ENCODE measurements at regions not wholly inside any gene's neighbourhood (a gene's known extent, or its start where the extent isn't known, plus 50 kb on each side); places are given as distances from the start of the nearest gene placed in this dataset.
A peak's percentile ranks its signal among the peaks of the same experiment; 100 is the strongest.
"Not testable (repeated sequence)": the region's sequence is repeated elsewhere in the genome, so short reads cannot be mapped to it uniquely, and the experiment has no call there.

DNA sequence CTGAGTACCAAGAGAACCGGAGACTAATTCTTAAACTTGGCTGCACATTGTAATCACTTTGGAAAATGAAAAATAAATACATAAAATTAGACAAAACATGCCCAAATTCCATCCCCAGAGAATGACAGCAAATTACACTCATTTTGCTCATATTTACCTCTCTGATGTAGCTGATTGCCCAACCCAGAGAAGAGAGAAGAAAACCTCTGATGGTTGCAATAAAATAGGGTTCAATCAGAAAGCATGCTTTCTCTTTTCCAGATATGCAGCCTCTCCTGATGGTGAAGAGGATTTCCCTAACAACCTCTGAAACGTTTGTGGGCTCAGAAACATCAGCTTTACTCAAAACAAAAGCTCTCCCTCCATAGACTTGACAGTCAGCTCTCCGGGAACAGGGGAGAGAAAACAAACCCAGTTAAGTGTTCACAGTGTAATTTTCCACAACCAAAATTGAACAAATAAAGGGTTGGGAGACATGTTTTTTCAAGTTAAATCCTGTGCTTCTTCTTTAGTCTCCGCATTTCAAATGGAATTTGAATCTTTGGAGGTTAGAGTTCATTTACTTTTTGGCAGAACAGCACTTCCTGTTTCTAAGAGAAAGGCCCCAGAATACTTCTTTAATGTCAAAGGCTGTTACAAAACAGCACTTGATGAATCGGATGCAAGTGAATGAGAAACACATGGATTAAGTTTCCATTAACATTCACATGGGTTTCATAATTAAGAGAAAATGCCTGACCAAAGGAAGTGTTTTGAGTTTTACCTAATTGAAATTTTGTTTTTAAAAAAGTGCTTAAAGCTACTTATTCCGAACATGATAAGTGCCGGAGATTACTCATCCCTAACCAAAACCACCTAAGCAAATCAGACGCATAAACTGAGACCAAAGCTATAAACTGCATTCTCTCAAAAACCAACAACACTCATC lies 570.1 kb upstream of the SYT4 start:
- Histone ChIP-seq H3K27me3 (ENCODE audit: control insufficient read depth in 1 of 2, insufficient read depth in 1 of 2, low read length in 2 of 2) (no peaks in the 10 kb centered on the region), H3K9me3 (ENCODE audit: control insufficient read depth, low read length) (no peaks in the 10 kb centered on the region), H2AFZ (ENCODE audit: low read depth, low read length) (no peak overlapping the region), H2BK15ac (ENCODE audit: low read depth, poor library complexity, severe bottlenecking) (no peak overlapping the region), H3K4ac (ENCODE audit: low read depth in 1 of 2, low read length in 2 of 2) (peak overlapping the region in 1 of 2 experiments; percentile 35), H3K23ac (ENCODE audit: low read length in 2 of 2) (no peak overlapping the region), H3K9ac (ENCODE audit: low read length) (peak overlapping the region; percentile 88), H2AK5ac (ENCODE audit: low read length, severe bottlenecking) (no peak overlapping the region), H3K36me3 (ENCODE audit: control insufficient read depth in 1 of 2, insufficient read depth in 2 of 2, low read depth in 1 of 2, low read length in 2 of 2) (no peaks in the 10 kb centered on the region), H2BK5ac (ENCODE audit: low read depth, low read length, poor library complexity, severe bottlenecking) (no peak overlapping the region), H3K18ac (ENCODE audit: low read depth in 1 of 2, low read length in 2 of 2) (peak overlapping the region in 1 of 2 experiments; percentile 83), H4K91ac (ENCODE audit: low read length) (no peak overlapping the region), H3K4me2 (ENCODE audit: low read length, poor library complexity, severe bottlenecking) (peak overlapping the region; percentile 21), H3K4me1 (ENCODE audit: control insufficient read depth, insufficient read depth, low read depth, low read length) (no peaks in the 10 kb centered on the region), H3K4me3 (ENCODE audit: insufficient read depth in 1 of 2, low read depth in 1 of 2, low read length in 2 of 2) (peak overlapping the region in 1 of 2 experiments; percentile 56), H3K79me1 (replicated peaks; ENCODE audit: low read length, poor library complexity, severe bottlenecking) (no peaks in the 10 kb centered on the region), H3K14ac (ENCODE audit: low read length in 2 of 2) (no peak overlapping the region), H3K27ac (ENCODE audit: low read length, poor library complexity, severe bottlenecking) (peak overlapping the region; percentile 75), H2BK12ac (ENCODE audit: low read length in 2 of 2) (no peak overlapping the region), H4K8ac (ENCODE audit: low read length) (no peak overlapping the region), H2BK120ac (ENCODE audit: low read depth, low read length) (peak overlapping the region; percentile 34)
- DNase-seq: peak; percentile 61
- WGBS: 3% methylated on average over 5 of the region's 8 CpGs

DNA sequence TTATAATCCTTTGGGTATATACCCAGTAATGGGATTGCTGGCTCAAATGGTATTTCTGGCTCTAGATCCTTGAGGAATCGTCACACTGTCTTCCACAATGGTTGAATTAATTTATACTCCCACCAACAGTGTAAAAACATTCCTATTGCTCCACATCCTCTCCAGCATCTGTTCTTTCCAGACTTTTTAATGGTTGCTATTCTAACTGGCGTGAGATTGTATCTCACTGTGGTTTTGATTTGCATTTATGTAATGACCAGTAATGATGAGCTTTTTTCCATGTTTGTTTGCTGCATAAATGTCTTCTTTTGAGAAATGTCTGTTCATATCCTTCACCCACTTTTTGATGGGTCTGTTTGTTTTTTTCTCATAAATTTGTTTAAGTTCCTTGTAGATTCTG lies 572.5 kb upstream of the SYT4 start:
- not testable (repeated sequence) for H3K36me3 ChIP-seq (ENCODE audit: control insufficient read depth in 1 of 2, insufficient read depth in 2 of 2, low read depth in 1 of 2, low read length in 2 of 2); DNase-seq; H2BK15ac ChIP-seq (ENCODE audit: low read depth, poor library complexity, severe bottlenecking); H2AK5ac ChIP-seq (ENCODE audit: low read length, severe bottlenecking); H2BK12ac ChIP-seq (ENCODE audit: low read length in 2 of 2); H3K9me3 ChIP-seq (ENCODE audit: control insufficient read depth, low read length); H4K91ac ChIP-seq (ENCODE audit: low read length); H3K27me3 ChIP-seq (ENCODE audit: control insufficient read depth in 1 of 2, insufficient read depth in 1 of 2, low read length in 2 of 2); H2AFZ ChIP-seq (ENCODE audit: low read depth, low read length); H3K23ac ChIP-seq (ENCODE audit: low read length in 2 of 2); H3K9ac ChIP-seq (ENCODE audit: low read length); H3K4me2 ChIP-seq (ENCODE audit: low read length, poor library complexity, severe bottlenecking); H3K79me1 ChIP-seq (replicated peaks; ENCODE audit: low read length, poor library complexity, severe bottlenecking); H3K18ac ChIP-seq (ENCODE audit: low read depth in 1 of 2, low read length in 2 of 2); H3K4me3 ChIP-seq (ENCODE audit: insufficient read depth in 1 of 2, low read depth in 1 of 2, low read length in 2 of 2); H3K14ac ChIP-seq (ENCODE audit: low read length in 2 of 2); H2BK5ac ChIP-seq (ENCODE audit: low read depth, low read length, poor library complexity, severe bottlenecking); H3K4me1 ChIP-seq (ENCODE audit: control insufficient read depth, insufficient read depth, low read depth, low read length); H4K8ac ChIP-seq (ENCODE audit: low read length); H3K27ac ChIP-seq (ENCODE audit: low read length, poor library complexity, severe bottlenecking); H3K4ac ChIP-seq (ENCODE audit: low read depth in 1 of 2, low read length in 2 of 2); H2BK120ac ChIP-seq (ENCODE audit: low read depth, low read length)
- 100% methylated on average over 2 of the region's 2 CpGs for WGBS

DNA sequence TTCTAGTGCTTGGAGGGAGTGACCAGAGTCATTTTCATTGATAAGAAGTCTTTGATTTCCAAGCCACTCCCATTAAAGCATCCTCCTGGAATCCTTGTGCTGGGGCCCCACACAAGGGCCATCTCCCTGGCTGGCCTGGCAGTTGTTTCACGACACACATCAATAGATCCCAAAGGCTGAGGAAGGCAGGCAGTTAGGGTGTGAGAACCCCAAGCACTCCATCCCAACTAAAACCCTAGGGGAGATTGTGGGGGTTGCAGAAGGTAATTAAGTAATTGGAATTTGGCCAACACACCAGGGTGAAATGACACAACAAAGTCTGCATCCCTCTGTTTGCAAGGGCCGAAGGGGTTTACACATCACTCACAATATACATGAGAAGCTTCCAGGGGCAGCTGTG lies 578.1 kb upstream of the SYT4 start:
- H3K9me3 ChIP-seq (ENCODE audit: control insufficient read depth, low read length): no peaks in the 10 kb centered on the region
- no peak overlapping the region for H4K91ac ChIP-seq (ENCODE audit: low read length)
- no peak overlapping the region for H3K18ac ChIP-seq (ENCODE audit: low read depth in 1 of 2, low read length in 2 of 2)
- H3K4me2 ChIP-seq (ENCODE audit: low read length, poor library complexity, severe bottlenecking): no peak overlapping the region
- no peak overlapping the region for H2BK120ac ChIP-seq (ENCODE audit: low read depth, low read length)
- H4K8ac ChIP-seq (ENCODE audit: low read length): no peak overlapping the region
- no peak overlapping the region for H3K14ac ChIP-seq (ENCODE audit: low read length in 2 of 2)
- H3K23ac ChIP-seq (ENCODE audit: low read length in 2 of 2): no peak overlapping the region
- no peak overlapping the region for H2BK5ac ChIP-seq (ENCODE audit: low read depth, low read length, poor library complexity, severe bottlenecking)
- no peak overlapping the region for H2BK12ac ChIP-seq (ENCODE audit: low read length in 2 of 2)
- H2AK5ac ChIP-seq (ENCODE audit: low read length, severe bottlenecking): no peak overlapping the region
- H3K27me3 ChIP-seq (ENCODE audit: control insufficient read depth in 1 of 2, insufficient read depth in 1 of 2, low read length in 2 of 2): no peaks in the 10 kb centered on the region
- H3K79me1 ChIP-seq (replicated peaks; ENCODE audit: low read length, poor library complexity, severe bottlenecking): no peaks in the 10 kb centered on the region
- no peak overlapping the region for H3K9ac ChIP-seq (ENCODE audit: low read length)
- DNase-seq: no peak
- no peak overlapping the region for H3K4ac ChIP-seq (ENCODE audit: low read depth in 1 of 2, low read length in 2 of 2)
- H3K4me3 ChIP-seq (ENCODE audit: insufficient read depth in 1 of 2, low read depth in 1 of 2, low read length in 2 of 2): no peak overlapping the region
- H3K4me1 ChIP-seq (ENCODE audit: control insufficient read depth, insufficient read depth, low read depth, low read length): no peaks in the 10 kb centered on the region
- H3K27ac ChIP-seq (ENCODE audit: low read length, poor library complexity, severe bottlenecking): no peak overlapping the region
- no peaks in the 10 kb centered on the region for H3K36me3 ChIP-seq (ENCODE audit: control insufficient read depth in 1 of 2, insufficient read depth in 2 of 2, low read depth in 1 of 2, low read length in 2 of 2)
- no peak overlapping the region for H2AFZ ChIP-seq (ENCODE audit: low read depth, low read length)
- 67% methylated on average over 1 of the region's 2 CpGs for WGBS
- H2BK15ac ChIP-seq (ENCODE audit: low read depth, poor library complexity, severe bottlenecking): no peak overlapping the region

DNA sequence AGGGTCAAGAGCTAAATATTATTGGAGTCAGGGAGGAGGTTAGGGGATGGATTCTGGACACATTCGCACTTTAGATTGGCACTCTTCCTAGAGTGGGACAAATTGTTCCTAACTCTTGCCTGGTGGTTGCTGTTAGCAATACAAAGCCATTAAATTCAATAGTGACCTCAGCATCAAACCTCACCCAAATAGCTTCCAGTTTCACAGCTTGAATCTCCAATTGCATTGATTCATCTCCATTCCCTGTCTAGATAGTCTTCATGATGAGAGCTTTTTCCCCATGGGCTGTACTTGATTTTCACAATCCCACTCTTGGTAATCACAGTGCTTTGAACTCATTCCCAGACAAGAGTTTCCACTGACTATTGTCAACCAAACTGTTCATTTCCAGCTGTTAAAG lies 585.9 kb upstream of the SYT4 start:
- Histone ChIP-seq H3K4me3 (ENCODE audit: insufficient read depth in 1 of 2, low read depth in 1 of 2, low read length in 2 of 2) (no peak overlapping the region), H3K4ac (ENCODE audit: low read depth in 1 of 2, low read length in 2 of 2) (no peak overlapping the region), H2BK15ac (ENCODE audit: low read depth, poor library complexity, severe bottlenecking) (no peak overlapping the region), H3K27ac (ENCODE audit: low read length, poor library complexity, severe bottlenecking) (no peak overlapping the region), H3K79me1 (replicated peaks; ENCODE audit: low read length, poor library complexity, severe bottlenecking) (no peaks in the 10 kb centered on the region), H2AFZ (ENCODE audit: low read depth, low read length) (no peak overlapping the region), H3K18ac (ENCODE audit: low read depth in 1 of 2, low read length in 2 of 2) (no peak overlapping the region), H3K9ac (ENCODE audit: low read length) (peak overlapping the region; percentile 65), H3K14ac (ENCODE audit: low read length in 2 of 2) (no peak overlapping the region), H2BK12ac (ENCODE audit: low read length in 2 of 2) (no peak overlapping the region), H2BK120ac (ENCODE audit: low read depth, low read length) (no peak overlapping the region), H3K9me3 (ENCODE audit: control insufficient read depth, low read length) (no peaks in the 10 kb centered on the region), H4K91ac (ENCODE audit: low read length) (no peak overlapping the region), H4K8ac (ENCODE audit: low read length) (no peak overlapping the region), H3K27me3 (ENCODE audit: control insufficient read depth in 1 of 2, insufficient read depth in 1 of 2, low read length in 2 of 2) (no peaks in the 10 kb centered on the region), H2AK5ac (ENCODE audit: low read length, severe bottlenecking) (no peak overlapping the region), H3K23ac (ENCODE audit: low read length in 2 of 2) (no peak overlapping the region), H3K4me1 (ENCODE audit: control insufficient read depth, insufficient read depth, low read depth, low read length) (no peaks in the 10 kb centered on the region), H3K36me3 (ENCODE audit: control insufficient read depth in 1 of 2, insufficient read depth in 2 of 2, low read depth in 1 of 2, low read length in 2 of 2) (no peaks in the 10 kb centered on the region), H3K4me2 (ENCODE audit: low read length, poor library complexity, severe bottlenecking) (no peak overlapping the region), H2BK5ac (ENCODE audit: low read depth, low read length, poor library complexity, severe bottlenecking) (no peak overlapping the region)
- DNase-seq: no peak
- 100% methylated on average over 1 of the region's 1 CpG for WGBS
